ENCODE measurements at regions not wholly inside any gene's neighbourhood (a gene's known extent, or its start where the extent isn't known, plus 50 kb on each side); places are given as distances from the start of the nearest gene placed in this dataset.

DNA sequence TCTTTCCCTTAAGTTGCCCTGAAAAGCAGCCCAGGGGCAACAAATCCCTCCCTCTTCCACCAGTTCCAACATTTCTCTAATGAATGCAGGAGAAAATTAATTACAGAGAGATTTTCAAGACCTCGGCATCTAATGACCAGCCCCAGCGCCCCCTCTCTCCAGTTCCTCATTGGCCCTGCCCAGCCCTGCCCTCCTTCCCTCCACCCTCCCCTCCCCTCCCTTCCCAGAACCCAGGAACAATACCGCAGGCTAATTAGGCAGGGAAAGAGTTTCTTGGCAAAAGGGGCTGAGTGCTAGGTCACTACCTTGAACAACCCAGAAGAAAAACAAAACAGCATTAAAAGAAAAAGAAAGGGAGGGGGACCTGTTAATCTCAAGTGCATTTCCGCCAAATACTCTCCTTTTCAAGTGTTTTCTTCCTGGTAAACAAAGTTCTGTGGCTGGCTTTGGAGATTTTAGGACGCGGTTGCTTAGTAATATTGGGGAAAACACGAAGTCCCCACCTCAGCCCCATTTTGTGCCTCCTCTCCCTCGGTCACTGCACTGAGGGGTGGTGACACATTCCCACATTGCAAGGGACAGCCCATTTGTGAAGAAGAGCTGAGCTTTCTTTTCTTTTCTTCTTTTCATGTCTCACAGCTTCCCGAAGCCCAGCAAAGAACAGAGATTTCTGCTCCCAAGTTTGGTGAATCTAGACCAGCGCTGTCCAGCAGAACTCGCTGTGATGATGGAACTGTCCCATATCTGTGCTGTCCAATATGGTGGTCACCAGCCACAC is 215.4 kb downstream of the SOX9 start:
- no peak for TF ChIP-seq SIN3A (IDR thresholded peaks at IDR 0.05; ENCODE audit: borderline replicate concordance, insufficient read depth, low read length)
- no peak for TF ChIP-seq POLR2AphosphoS5 (IDR thresholded peaks at IDR 0.05; ENCODE audit: low read depth, low read length)
- no peak for TF ChIP-seq TAF1 (IDR thresholded peaks at IDR 0.05; ENCODE audit: borderline replicate concordance, insufficient read depth, low read length)
- no peak for TF ChIP-seq FOXP2 (optimal IDR thresholded peaks at IDR 0.05; ENCODE audit: borderline replicate concordance, extremely low read depth, extremely low read length, insufficient read depth)
- peak in 1 of 2 experiments; percentile 82; a peak in 2 of 4 replicates for TF ChIP-seq REST (IDR thresholded peaks at IDR 0.05; ENCODE audit: insufficient read depth in 1 of 2, low read depth in 2 of 2, low read length in 2 of 2)

- TF ChIP-seq TAF1 (IDR thresholded peaks at IDR 0.05; ENCODE audit: borderline replicate concordance, insufficient read depth, low read length) (no peak), SIN3A (IDR thresholded peaks at IDR 0.05; ENCODE audit: borderline replicate concordance, insufficient read depth, low read length) (no peak), POLR2AphosphoS5 (IDR thresholded peaks at IDR 0.05; ENCODE audit: low read depth, low read length) (no peak), FOXP2 (optimal IDR thresholded peaks at IDR 0.05; ENCODE audit: borderline replicate concordance, extremely low read depth, extremely low read length, insufficient read depth) (no peak), REST (IDR thresholded peaks at IDR 0.05; ENCODE audit: insufficient read depth in 1 of 2, low read depth in 2 of 2, low read length in 2 of 2) (no peak)
Observed at GRCh38 chr17:72336804-72337070, 215.9 kb downstream of the SOX9 start.

DNA sequence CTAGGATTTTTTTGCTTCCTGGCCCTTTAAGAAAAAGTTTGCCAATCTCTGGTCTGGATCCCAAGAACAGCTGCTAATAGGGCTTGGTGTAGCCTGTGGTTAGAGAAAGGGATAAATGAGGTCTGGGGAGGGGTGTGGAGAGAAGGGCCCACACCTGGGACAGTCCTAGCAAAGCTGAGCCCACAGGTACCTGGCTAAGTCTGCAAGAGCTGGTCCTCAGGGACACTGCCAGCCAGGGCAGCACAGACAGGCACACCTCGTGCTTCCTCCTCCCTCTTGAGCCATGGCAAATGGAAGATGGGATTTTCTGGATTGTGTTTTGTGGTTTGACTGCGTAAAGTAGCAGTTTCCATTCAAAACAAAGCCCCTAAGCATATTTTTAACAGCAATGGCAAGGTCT is 217.5 kb downstream of the SOX9 start:
- TF ChIP-seq TAF1 (IDR thresholded peaks at IDR 0.05; ENCODE audit: borderline replicate concordance, insufficient read depth, low read length), result no peak
- no peak for TF ChIP-seq POLR2AphosphoS5 (IDR thresholded peaks at IDR 0.05; ENCODE audit: low read depth, low read length)
- TF ChIP-seq REST (IDR thresholded peaks at IDR 0.05; ENCODE audit: insufficient read depth in 1 of 2, low read depth in 2 of 2, low read length in 2 of 2), result no peak
- no peak for TF ChIP-seq FOXP2 (optimal IDR thresholded peaks at IDR 0.05; ENCODE audit: borderline replicate concordance, extremely low read depth, extremely low read length, insufficient read depth)
- TF ChIP-seq SIN3A (IDR thresholded peaks at IDR 0.05; ENCODE audit: borderline replicate concordance, insufficient read depth, low read length), result no peak

- TF ChIP-seq POLR2AphosphoS5 (IDR thresholded peaks at IDR 0.05; ENCODE audit: low read depth, low read length) (no peak), FOXP2 (optimal IDR thresholded peaks at IDR 0.05; ENCODE audit: borderline replicate concordance, extremely low read depth, extremely low read length, insufficient read depth) (no peak), SIN3A (IDR thresholded peaks at IDR 0.05; ENCODE audit: borderline replicate concordance, insufficient read depth, low read length) (no peak), REST (IDR thresholded peaks at IDR 0.05; ENCODE audit: insufficient read depth in 1 of 2, low read depth in 2 of 2, low read length in 2 of 2) (no peak), TAF1 (IDR thresholded peaks at IDR 0.05; ENCODE audit: borderline replicate concordance, insufficient read depth, low read length) (no peak)
Observed at GRCh38 chr17:72338847-72339790, 218.3 kb downstream of the SOX9 start.

All from PFSK-1 (cell line).